ENCODE measurements at regions not wholly inside any gene's neighbourhood (a gene's known extent, or its start where the extent isn't known, plus 50 kb on each side); places are given as distances from the start of the nearest gene placed in this dataset.
"Not testable (repeated sequence)": the region's sequence is repeated elsewhere in the genome, so short reads cannot be mapped to it uniquely, and the experiment has no call there.

DNA sequence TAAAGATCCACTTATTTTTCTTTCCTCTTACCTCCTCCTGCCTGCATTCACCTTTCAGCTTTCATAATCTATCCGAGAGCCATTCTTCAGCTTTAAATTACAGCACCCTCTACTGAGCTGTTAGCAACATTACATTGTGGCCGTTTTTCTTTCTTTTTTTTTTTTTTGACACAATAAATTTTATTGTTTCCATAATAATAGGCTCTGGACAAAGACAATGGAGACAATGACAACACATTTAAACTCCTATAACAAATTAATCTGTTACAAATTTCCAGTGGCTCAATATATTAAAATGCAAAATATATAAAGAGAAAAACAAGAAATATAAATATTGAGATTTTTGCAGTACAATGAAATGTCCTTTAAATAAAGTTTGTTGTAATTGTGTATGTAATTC lies 312.7 kb upstream of the COX7C start:
- peak; percentile 36 for TF ChIP-seq CTCF (IDR thresholded peaks at IDR 0.05; ENCODE audit: low read depth, low read length)
- DNase-seq (ENCODE audit: low read depth, low spot score); in situ Hi-C loops (cut with HindIII; ENCODE audit: low sequenced_read_pairs); H3K4me3 ChIP-seq (ENCODE audit: low read depth, low read length): not testable (repeated sequence)

DNA sequence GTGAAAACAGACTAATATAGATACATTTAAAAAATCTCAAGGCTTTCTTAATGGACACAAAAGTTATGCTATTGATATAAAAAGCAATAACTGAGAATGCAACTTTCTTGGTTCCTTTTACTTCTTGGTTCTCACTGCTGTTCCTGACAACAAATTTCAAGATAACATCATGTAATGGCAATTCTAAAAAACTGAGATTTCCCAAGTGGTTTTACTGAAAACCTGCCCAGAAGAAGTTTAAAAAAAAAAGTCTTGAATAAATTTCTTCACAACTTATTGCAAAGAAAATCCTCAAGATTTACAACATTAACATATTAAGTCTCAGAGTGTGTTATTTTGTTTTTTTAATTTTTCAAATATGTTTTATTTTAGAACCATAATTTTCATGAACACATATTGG lies 302.8 kb upstream of the COX7C start:
- no peak for TF ChIP-seq CTCF (IDR thresholded peaks at IDR 0.05; ENCODE audit: low read depth, low read length)
- no peak overlapping the region for H3K4me3 ChIP-seq (ENCODE audit: low read depth, low read length)
- no peak for DNase-seq (ENCODE audit: low read depth, low spot score)
- in situ Hi-C loops (cut with HindIII; ENCODE audit: low sequenced_read_pairs) = no loop called here

DNA sequence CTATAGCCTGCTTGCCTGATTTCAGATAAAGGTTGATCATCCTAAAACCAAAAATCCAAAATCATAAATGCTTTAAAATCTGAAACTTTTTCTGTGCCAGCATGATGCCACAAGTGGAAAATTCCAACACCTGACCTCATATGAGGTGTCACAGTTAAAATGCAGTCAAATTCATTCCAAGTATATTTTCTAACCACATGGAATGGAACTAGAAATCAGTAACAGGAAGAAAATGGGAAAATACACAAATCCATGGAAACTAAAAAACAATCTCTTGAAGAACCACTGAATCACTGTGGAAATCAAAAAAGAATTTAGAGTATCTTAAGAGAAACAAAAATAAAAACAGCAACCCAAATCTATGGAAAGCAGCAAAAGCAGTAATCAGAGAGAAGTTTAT lies 297.5 kb upstream of the COX7C start:
- TF ChIP-seq CTCF (IDR thresholded peaks at IDR 0.05; ENCODE audit: low read depth, low read length) = no peak
- in situ Hi-C loops (cut with HindIII; ENCODE audit: low sequenced_read_pairs) = no loop called here
- peak; percentile 35 for DNase-seq (ENCODE audit: low read depth, low spot score)
- H3K4me3 ChIP-seq (ENCODE audit: low read depth, low read length) = no peak overlapping the region

DNA sequence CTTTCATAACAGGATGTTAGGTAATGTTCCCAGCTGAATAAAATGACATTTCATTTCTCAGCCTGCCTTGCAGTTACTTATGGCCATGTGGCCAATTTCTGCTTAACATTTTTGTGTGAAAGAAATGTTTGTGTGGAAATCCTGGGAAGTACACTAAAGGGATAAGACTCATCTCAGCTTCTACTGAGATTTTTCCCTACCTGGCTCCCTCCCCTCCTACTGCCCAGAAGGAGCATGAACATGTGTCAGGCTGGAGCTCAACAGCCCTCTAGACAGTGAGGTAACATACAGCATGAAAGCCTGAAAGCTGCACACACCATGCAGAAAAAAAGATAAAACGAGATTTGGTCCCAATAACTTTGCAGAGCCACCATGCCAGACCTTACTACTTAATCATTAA lies 288.4 kb upstream of the COX7C start:
- TF ChIP-seq CTCF (IDR thresholded peaks at IDR 0.05; ENCODE audit: low read depth, low read length) = no peak
- no peak overlapping the region for H3K4me3 ChIP-seq (ENCODE audit: low read depth, low read length)
- DNase-seq (ENCODE audit: low read depth, low spot score) = no peak
- in situ Hi-C loops (cut with HindIII; ENCODE audit: low sequenced_read_pairs) = no loop called here

DNA sequence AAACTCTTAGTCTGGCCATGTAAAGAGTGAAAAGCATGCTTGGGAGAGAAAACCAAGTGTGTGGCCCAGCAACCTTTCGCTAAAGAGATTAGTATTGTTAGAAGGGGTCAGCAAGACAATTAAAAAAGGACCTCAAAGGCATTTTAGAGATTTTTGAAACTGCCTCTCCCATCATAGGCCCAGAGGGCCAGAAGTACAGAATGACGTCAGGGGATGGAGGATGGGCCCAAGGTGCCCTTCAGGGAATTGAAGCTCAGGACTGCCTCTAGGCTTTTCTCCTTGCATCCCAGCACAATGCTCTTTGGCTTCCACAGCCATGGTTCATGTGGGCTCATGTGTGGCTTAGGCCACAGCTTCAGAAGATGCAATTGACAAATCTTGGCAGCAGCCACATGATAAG lies 287.0 kb upstream of the COX7C start:
- no peak overlapping the region for H3K4me3 ChIP-seq (ENCODE audit: low read depth, low read length)
- TF ChIP-seq CTCF (IDR thresholded peaks at IDR 0.05; ENCODE audit: low read depth, low read length) = no peak
- DNase-seq (ENCODE audit: low read depth, low spot score) = no peak
- in situ Hi-C loops (cut with HindIII; ENCODE audit: low sequenced_read_pairs) = no loop called here

GRCh38 chr5:86332851-86333250 lies 284.9 kb upstream of the COX7C start:
- H3K4me3 ChIP-seq (ENCODE audit: low read depth, low read length) = no peak overlapping the region
- in situ Hi-C loops (cut with HindIII; ENCODE audit: low sequenced_read_pairs) = no loop called here
- no peak for DNase-seq (ENCODE audit: low read depth, low spot score)
- TF ChIP-seq CTCF (IDR thresholded peaks at IDR 0.05; ENCODE audit: low read depth, low read length) = no peak

Measured in astrocyte of the spinal cord (primary cell).